Sigmoid colon (tissue), 4 donors: ENCODE measurements at regions not wholly inside any gene's neighbourhood (a gene's known extent, or its start where the extent isn't known, plus 50 kb on each side); places are given as distances from the start of the nearest gene placed in this dataset.

Experiments
- POLR2AphosphoS5 ChIP-seq, 4 donors: sonication (generic); formaldehyde crosslinking; IDR thresholded peaks; one replicate each; pipeline ENCODE4 v1.6.1; 2017; ENCODE audit warnings: antibody characterized with exemption in 4 of 4
- TF ChIP-seq, protein P1 (sequence below), 4 experiments: fragments of 450-650 bp in 3 of 4; fragments of 200-600 bp in 1 of 4; IDR thresholded peaks; one replicate each; pipeline ENCODE4 v1.5.1; 2016 to 2019; ENCODE audit warnings: antibody characterized with exemption in 4 of 4, mild to moderate bottlenecking in 3 of 4, moderate library complexity in 2 of 4

DNA sequence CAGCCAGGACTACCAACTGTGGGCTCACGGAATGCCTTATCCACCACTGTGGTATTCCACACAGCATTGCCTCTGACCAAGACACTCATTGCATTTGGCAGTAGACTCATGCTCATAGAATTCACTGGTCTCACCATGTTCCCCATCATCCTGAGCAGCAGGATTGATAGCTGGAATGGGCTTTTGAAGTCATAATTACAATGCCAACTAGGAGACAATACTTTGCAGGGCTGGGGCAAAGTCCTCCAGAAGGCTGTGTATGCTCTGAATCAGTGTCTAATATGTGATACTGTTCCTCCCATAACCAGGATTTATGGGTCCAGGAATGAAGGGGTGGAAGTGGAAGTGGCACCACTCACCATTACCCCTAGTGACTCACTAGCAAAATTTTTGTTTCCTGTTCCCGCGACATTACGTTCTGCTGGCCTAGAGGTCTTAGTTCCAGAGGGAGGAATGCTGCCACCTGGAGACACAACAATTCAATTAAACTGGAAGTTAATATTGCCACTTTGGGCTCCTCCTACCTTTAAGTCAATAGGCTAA is 58.6 kb upstream of the CCDC80 start:
- TF ChIP-seq, protein P1, sequence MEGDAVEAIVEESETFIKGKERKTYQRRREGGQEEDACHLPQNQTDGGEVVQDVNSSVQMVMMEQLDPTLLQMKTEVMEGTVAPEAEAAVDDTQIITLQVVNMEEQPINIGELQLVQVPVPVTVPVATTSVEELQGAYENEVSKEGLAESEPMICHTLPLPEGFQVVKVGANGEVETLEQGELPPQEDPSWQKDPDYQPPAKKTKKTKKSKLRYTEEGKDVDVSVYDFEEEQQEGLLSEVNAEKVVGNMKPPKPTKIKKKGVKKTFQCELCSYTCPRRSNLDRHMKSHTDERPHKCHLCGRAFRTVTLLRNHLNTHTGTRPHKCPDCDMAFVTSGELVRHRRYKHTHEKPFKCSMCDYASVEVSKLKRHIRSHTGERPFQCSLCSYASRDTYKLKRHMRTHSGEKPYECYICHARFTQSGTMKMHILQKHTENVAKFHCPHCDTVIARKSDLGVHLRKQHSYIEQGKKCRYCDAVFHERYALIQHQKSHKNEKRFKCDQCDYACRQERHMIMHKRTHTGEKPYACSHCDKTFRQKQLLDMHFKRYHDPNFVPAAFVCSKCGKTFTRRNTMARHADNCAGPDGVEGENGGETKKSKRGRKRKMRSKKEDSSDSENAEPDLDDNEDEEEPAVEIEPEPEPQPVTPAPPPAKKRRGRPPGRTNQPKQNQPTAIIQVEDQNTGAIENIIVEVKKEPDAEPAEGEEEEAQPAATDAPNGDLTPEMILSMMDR (IDR thresholded peaks at IDR 0.05): no peak
- TF ChIP-seq POLR2AphosphoS5 (IDR thresholded peaks at IDR 0.05): no peak
